ENCODE measurements at regions not wholly inside any gene's neighbourhood (a gene's known extent, or its start where the extent isn't known, plus 50 kb on each side); places are given as distances from the start of the nearest gene placed in this dataset.

GRCh38 chr1:47684964-47685762, 247.3 kb downstream of the FOXD2 start:
- no peak for TF ChIP-seq POLR2AphosphoS5 (IDR thresholded peaks at IDR 0.05; ENCODE audit: low read depth, low read length)
- TF ChIP-seq REST (IDR thresholded peaks at IDR 0.05; ENCODE audit: insufficient read depth in 1 of 2, low read depth in 2 of 2, low read length in 2 of 2), result no peak
- no peak for TF ChIP-seq SIN3A (IDR thresholded peaks at IDR 0.05; ENCODE audit: borderline replicate concordance, insufficient read depth, low read length)
- TF ChIP-seq TAF1 (IDR thresholded peaks at IDR 0.05; ENCODE audit: borderline replicate concordance, insufficient read depth, low read length), result no peak
- TF ChIP-seq FOXP2 (optimal IDR thresholded peaks at IDR 0.05; ENCODE audit: borderline replicate concordance, extremely low read depth, extremely low read length, insufficient read depth), result no peak

DNA sequence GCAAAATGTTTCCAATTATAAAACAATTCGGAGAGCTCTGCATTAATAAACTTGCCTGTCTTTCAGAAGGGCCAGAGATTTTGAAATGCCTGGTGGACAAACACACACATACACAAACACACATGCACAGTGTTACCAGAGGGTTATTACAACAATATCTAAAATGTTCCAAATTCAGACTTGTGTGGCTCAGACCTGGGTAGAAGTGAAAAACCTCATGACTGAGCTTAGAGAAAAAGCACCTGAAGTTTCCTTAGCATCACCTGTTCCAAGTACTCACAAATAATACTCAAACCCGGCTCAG, 247.9 kb downstream of the FOXD2 start:
- TF ChIP-seq POLR2AphosphoS5 (IDR thresholded peaks at IDR 0.05; ENCODE audit: low read depth, low read length), result no peak
- no peak for TF ChIP-seq FOXP2 (optimal IDR thresholded peaks at IDR 0.05; ENCODE audit: borderline replicate concordance, extremely low read depth, extremely low read length, insufficient read depth)

DNA sequence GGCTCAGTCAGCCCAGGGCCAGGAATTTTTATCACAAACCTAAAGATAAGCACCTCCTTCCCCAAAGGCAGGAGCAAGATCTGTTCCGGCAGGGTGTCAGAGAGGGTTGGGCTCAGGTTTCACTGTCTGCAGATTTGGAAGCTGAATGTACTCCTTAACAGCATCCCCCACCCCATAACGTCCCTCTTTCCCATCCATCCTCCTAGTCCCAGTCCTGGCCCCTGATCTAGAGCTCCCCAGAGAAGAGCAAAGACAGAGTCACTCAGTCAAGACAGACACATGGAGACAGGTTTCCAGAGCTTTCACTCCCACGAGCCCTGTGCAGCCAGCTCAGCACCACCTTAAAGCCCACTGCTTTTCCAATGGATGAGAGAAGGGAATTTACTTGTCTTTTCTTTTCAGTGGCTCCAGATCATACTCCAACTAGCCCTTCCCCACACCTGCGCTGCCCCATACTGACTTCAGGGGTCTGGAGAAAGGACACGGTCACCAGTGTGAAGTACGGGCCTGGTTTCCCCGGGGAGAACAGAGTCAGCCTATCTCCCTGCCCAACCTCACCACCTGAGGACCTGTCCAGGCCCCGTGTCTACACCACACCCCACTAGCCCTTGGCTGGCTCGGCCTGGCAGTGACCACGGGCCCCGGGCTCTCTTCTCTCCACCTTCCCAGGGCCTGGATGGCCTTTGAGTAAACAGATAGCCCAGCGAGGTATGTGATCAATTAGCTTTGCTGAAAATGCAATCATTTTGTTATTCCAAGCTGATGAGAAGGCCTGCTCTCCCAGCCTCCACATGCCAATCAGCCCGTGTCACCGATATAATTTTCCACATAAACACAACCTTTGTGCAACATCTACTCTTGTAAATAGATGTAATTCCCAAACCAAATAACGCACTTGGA, 249.1 kb downstream of the FOXD2 start:
- no peak for TF ChIP-seq POLR2AphosphoS5 (IDR thresholded peaks at IDR 0.05; ENCODE audit: low read depth, low read length)
- TF ChIP-seq FOXP2 (optimal IDR thresholded peaks at IDR 0.05; ENCODE audit: borderline replicate concordance, extremely low read depth, extremely low read length, insufficient read depth), result no peak
- TF ChIP-seq TAF1 (IDR thresholded peaks at IDR 0.05; ENCODE audit: borderline replicate concordance, insufficient read depth, low read length), result no peak
- no peak for TF ChIP-seq SIN3A (IDR thresholded peaks at IDR 0.05; ENCODE audit: borderline replicate concordance, insufficient read depth, low read length)
- TF ChIP-seq REST (IDR thresholded peaks at IDR 0.05; ENCODE audit: insufficient read depth in 1 of 2, low read depth in 2 of 2, low read length in 2 of 2), result no peak

- TF ChIP-seq SIN3A (IDR thresholded peaks at IDR 0.05; ENCODE audit: borderline replicate concordance, insufficient read depth, low read length), result no peak
- no peak for TF ChIP-seq REST (IDR thresholded peaks at IDR 0.05; ENCODE audit: insufficient read depth in 1 of 2, low read depth in 2 of 2, low read length in 2 of 2)
Measured at GRCh38 chr1:47687631-47688460, 250.0 kb downstream of the FOXD2 start.

- no peak for TF ChIP-seq TAF1 (IDR thresholded peaks at IDR 0.05; ENCODE audit: borderline replicate concordance, insufficient read depth, low read length)
- TF ChIP-seq POLR2AphosphoS5 (IDR thresholded peaks at IDR 0.05; ENCODE audit: low read depth, low read length), result no peak
- TF ChIP-seq FOXP2 (optimal IDR thresholded peaks at IDR 0.05; ENCODE audit: borderline replicate concordance, extremely low read depth, extremely low read length, insufficient read depth), result no peak
- TF ChIP-seq REST (IDR thresholded peaks at IDR 0.05; ENCODE audit: insufficient read depth in 1 of 2, low read depth in 2 of 2, low read length in 2 of 2), result no peak
- no peak for TF ChIP-seq SIN3A (IDR thresholded peaks at IDR 0.05; ENCODE audit: borderline replicate concordance, insufficient read depth, low read length)
Measured at GRCh38 chr1:47688461-47689296, 250.8 kb downstream of the FOXD2 start.
